ENCODE measurements at regions not wholly inside any gene's neighbourhood (a gene's known extent, or its start where the extent isn't known, plus 50 kb on each side); places are given as distances from the start of the nearest gene placed in this dataset.

DNA sequence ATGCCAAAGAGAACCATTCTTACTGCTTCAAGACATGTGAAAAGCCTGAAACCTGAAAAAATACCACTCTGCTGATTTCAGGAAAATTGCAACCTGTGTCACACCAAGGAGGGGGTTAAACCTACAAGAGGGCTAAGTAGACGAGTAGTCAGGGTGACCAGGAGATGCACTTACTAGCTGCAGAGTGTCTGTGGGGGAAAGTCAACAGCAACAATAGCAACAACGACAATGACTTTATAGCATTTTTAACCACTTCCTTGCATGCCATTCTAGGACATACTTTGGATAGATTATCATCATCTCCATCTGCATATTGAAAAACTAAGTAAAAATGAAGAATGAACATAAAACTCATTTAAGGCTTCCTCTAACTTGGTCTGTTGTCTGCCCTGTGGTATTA lies 902.7 kb downstream of the BCL11B start:
- no peak overlapping the region for H4K8ac ChIP-seq (ENCODE audit: low read depth in 2 of 2, low read length in 2 of 2)
- peaks cover 26% of the 10 kb centered on the region for H3K9me3 ChIP-seq (ENCODE audit: control insufficient read depth, insufficient read depth, low read length)
- no peaks in the 10 kb centered on the region for H3K9me1 ChIP-seq (ENCODE audit: insufficient read depth, low read length)
- H3K4me3 ChIP-seq (ENCODE audit: insufficient read depth, low read depth, low read length): no peak overlapping the region
- TF ChIP-seq POLR2A (IDR thresholded peaks at IDR 0.05; ENCODE audit: low read depth, low read length) (no peak), MAFK (IDR thresholded peaks at IDR 0.05; ENCODE audit: low read depth, low read length) (no peak), MAZ (IDR thresholded peaks at IDR 0.05; ENCODE audit: borderline replicate concordance, low read depth, low read length) (no peak), FOS (IDR thresholded peaks at IDR 0.05; ENCODE audit: low read depth, low read length) (no peak), CHD1 (IDR thresholded peaks at IDR 0.05; ENCODE audit: low read depth, low read length) (no peak), RFX5 (IDR thresholded peaks at IDR 0.05; ENCODE audit: low read depth, low read length) (no peak), CEBPB (IDR thresholded peaks at IDR 0.05; ENCODE audit: low read depth, low read length) (no peak), RCOR1 (IDR thresholded peaks at IDR 0.05; ENCODE audit: insufficient replicate concordance, low read length) (no peak)
- TF ChIP-seq, protein P1, sequence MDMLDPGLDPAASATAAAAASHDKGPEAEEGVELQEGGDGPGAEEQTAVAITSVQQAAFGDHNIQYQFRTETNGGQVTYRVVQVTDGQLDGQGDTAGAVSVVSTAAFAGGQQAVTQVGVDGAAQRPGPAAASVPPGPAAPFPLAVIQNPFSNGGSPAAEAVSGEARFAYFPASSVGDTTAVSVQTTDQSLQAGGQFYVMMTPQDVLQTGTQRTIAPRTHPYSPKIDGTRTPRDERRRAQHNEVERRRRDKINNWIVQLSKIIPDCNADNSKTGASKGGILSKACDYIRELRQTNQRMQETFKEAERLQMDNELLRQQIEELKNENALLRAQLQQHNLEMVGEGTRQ (IDR thresholded peaks at IDR 0.05; ENCODE audit: low read depth, low read length): no peak
- TF ChIP-seq, protein P2, sequence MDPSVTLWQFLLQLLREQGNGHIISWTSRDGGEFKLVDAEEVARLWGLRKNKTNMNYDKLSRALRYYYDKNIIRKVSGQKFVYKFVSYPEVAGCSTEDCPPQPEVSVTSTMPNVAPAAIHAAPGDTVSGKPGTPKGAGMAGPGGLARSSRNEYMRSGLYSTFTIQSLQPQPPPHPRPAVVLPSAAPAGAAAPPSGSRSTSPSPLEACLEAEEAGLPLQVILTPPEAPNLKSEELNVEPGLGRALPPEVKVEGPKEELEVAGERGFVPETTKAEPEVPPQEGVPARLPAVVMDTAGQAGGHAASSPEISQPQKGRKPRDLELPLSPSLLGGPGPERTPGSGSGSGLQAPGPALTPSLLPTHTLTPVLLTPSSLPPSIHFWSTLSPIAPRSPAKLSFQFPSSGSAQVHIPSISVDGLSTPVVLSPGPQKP (IDR thresholded peaks at IDR 0.05; ENCODE audit: borderline replicate concordance, low read depth, low read length): no peak
- no peak overlapping the region for H4K91ac ChIP-seq (ENCODE audit: insufficient read depth, low read depth, low read length)
- H3K27ac ChIP-seq (ENCODE audit: insufficient read depth, low read length): no peak overlapping the region
- no peak overlapping the region for H2BK15ac ChIP-seq (ENCODE audit: low read depth, low read length)
- no peak overlapping the region for H2BK5ac ChIP-seq (ENCODE audit: low read depth, low read length, poor library complexity, severe bottlenecking)
- DNase-seq (no peak), ATAC-seq (ENCODE audit: low read depth) (no peak)
- no peak overlapping the region for H4K5ac ChIP-seq (ENCODE audit: low read depth, low read length)
- in situ Hi-C loops (cut with MboI; ENCODE audit: low sequenced_read_pairs) (no loop called here), dilution Hi-C loops (cut with HindIII; ENCODE audit: low sequenced_read_pairs, unreplicated experiment) (no loop called here), intact Hi-C loops (cut with micrococcal nuclease) (no loop called here)
- no peak overlapping the region for H2AK9ac ChIP-seq (replicated peaks; ENCODE audit: low read depth, low read length, poor library complexity)
- no peaks in the 10 kb centered on the region for H3K27me3 ChIP-seq (ENCODE audit: control insufficient read depth, insufficient read depth, low read length)
- H2BK120ac ChIP-seq (ENCODE audit: low read depth, low read length): no peak overlapping the region
- no TSS peak for BruUV-seq (replicated peaks)
- H3K14ac ChIP-seq (replicated peaks; ENCODE audit: low read depth, low read length): no peak overlapping the region
- POLR2A ChIA-PET (ENCODE audit: unreplicated experiment): no interaction called here
- CTCF ChIA-PET: no interaction called here
- H3K36me3 ChIP-seq (ENCODE audit: control insufficient read depth, insufficient read depth, low read length): no peaks in the 10 kb centered on the region
- no peak overlapping the region for H3K18ac ChIP-seq (ENCODE audit: low read depth, low read length)
- H4K20me1 ChIP-seq (ENCODE audit: insufficient read depth, low read length): no peaks in the 10 kb centered on the region
- no CpG with 5 or more reads among the region's 2 CpGs for WGBS, 2 experiments (ENCODE audit: extremely low coverage in 2 of 2, insufficient read length in 1 of 2)
- no peak overlapping the region for H3K4me2 ChIP-seq (ENCODE audit: low read depth, low read length)
- no peak overlapping the region for H3K23ac ChIP-seq (ENCODE audit: low read depth, low read length)
- H3K79me1 ChIP-seq (ENCODE audit: low read depth in 1 of 2, low read length in 2 of 2): no peaks in the 10 kb centered on the region
- no peak overlapping the region for H3K56ac ChIP-seq (ENCODE audit: extremely low read depth, insufficient read depth, low read length)
- H3K9ac ChIP-seq (ENCODE audit: low read depth, low read length): no peak overlapping the region
- H3K4me1 ChIP-seq (ENCODE audit: control insufficient read depth, insufficient read depth, low read length): no peaks in the 10 kb centered on the region
- H2AFZ ChIP-seq (replicated peaks; ENCODE audit: low read length, poor library complexity): no peak overlapping the region
- H3K4ac ChIP-seq (ENCODE audit: low read depth, low read length): no peak overlapping the region
- no peak overlapping the region for H2AK5ac ChIP-seq (ENCODE audit: low read depth, low read length)
- no peak overlapping the region for H2BK20ac ChIP-seq (ENCODE audit: low read depth, low read length)

Data from IMR-90 (cell line).